ENCODE measurements at regions not wholly inside any gene's neighbourhood (a gene's known extent, or its start where the extent isn't known, plus 50 kb on each side); places are given as distances from the start of the nearest gene placed in this dataset.

- DNase-seq: no peak
Observed at GRCh38 chr6:16982807-16983206, 119.0 kb upstream of the STMND1 start.

DNA sequence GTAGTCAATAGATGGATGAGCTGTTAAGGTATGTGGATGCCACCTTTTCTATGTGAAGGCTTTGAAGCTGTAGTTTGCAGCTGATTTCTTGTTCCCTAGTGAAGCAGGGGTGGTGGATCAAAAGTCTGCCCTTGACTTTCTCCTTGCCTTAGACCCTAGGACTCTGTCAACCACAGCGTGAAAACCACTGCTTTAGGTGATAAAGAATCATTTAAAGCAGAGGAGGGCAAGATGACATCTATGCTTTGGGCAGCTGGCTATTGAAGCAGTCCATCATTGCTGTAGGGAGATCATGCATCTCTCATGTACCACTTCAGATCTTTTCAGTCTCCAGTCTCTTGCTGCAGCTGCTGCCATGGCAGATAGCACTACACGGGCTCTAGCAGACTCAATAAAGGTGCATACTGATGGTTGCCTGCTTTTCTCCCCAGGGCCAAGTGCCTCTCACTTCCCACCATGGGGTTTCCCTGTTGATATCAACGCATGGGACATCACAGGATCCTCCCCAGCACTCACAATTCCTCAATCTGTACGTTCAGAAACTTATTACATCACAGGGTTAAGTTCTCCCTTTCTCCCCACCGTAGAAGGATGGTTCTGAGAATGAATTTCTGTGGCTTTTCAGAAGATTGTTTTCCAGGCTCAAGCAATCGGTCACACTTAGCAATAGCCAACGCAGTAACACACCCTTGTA, 122.0 kb upstream of the STMND1 start:
- in situ Hi-C loops (cut with MboI; ENCODE audit: low pct_unique_long_range_greater_than_20kb, low sequenced_read_pairs): no loop called here
- no peak for DNase-seq

More at GRCh38 chr6:16982807-16983206, 119.0 kb upstream of the STMND1 start:
- in situ Hi-C loops (cut with MboI; ENCODE audit: low pct_unique_long_range_greater_than_20kb, low sequenced_read_pairs): no loop called here

DNA sequence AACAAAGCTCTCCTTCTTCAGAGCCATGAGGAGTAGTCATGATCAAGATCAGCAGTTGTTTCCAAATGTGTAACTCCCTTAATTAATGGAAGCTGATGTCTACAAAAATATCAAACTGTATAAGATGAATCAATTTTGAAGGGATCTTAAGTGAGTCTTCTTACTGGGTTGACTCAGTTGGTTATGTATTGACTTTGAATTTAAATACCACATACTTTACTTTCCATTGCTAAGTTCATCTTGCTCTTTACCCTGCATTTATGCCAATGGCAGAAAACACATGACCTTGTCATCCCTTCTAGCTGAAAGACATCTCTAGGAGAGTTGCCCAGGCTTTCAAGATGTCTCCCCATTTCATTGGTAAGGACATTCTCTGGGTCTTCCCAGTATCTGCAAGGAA, 123.2 kb upstream of the STMND1 start:
- no peak for DNase-seq
- in situ Hi-C loops (cut with MboI; ENCODE audit: low pct_unique_long_range_greater_than_20kb, low sequenced_read_pairs): no loop called here

GRCh38 chr6:16976385-16977183, 125.3 kb upstream of the STMND1 start:
- in situ Hi-C loops (cut with MboI; ENCODE audit: low pct_unique_long_range_greater_than_20kb, low sequenced_read_pairs): no loop called here

GRCh38 chr6:16974704-16975359, 127.0 kb upstream of the STMND1 start:
- in situ Hi-C loops (cut with MboI; ENCODE audit: low pct_unique_long_range_greater_than_20kb, low sequenced_read_pairs): no loop called here
- DNase-seq: no peak

More at GRCh38 chr6:16976385-16977183, 125.3 kb upstream of the STMND1 start:
- DNase-seq: no peak

DNA sequence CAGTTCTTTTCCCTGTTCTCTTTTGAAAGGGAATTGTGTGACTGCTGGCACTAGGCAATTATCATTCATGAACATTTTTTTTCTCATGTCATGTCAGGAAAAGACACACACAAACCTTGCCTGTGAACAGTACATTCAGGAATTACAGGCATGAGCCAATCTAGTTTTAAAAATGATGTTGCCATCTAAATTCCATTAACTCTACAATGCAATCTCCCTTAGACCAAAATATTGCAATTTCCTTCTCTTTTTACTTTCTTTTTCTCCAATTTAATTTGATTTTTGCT, 127.5 kb upstream of the STMND1 start:
- DNase-seq: no peak
- in situ Hi-C loops (cut with MboI; ENCODE audit: low pct_unique_long_range_greater_than_20kb, low sequenced_read_pairs): no loop called here

GRCh38 chr6:16973545-16974386, 128.1 kb upstream of the STMND1 start:
- DNase-seq: no peak
- in situ Hi-C loops (cut with MboI; ENCODE audit: low pct_unique_long_range_greater_than_20kb, low sequenced_read_pairs): no loop called here

- in situ Hi-C loops (cut with MboI; ENCODE audit: low pct_unique_long_range_greater_than_20kb, low sequenced_read_pairs): no loop called here
- no peak for DNase-seq
Observed at GRCh38 chr6:16973051-16973450, 128.8 kb upstream of the STMND1 start.

- DNase-seq: no peak
- in situ Hi-C loops (cut with MboI; ENCODE audit: low pct_unique_long_range_greater_than_20kb, low sequenced_read_pairs): no loop called here
Observed at GRCh38 chr6:16972535-16972934, 129.3 kb upstream of the STMND1 start.

DNA sequence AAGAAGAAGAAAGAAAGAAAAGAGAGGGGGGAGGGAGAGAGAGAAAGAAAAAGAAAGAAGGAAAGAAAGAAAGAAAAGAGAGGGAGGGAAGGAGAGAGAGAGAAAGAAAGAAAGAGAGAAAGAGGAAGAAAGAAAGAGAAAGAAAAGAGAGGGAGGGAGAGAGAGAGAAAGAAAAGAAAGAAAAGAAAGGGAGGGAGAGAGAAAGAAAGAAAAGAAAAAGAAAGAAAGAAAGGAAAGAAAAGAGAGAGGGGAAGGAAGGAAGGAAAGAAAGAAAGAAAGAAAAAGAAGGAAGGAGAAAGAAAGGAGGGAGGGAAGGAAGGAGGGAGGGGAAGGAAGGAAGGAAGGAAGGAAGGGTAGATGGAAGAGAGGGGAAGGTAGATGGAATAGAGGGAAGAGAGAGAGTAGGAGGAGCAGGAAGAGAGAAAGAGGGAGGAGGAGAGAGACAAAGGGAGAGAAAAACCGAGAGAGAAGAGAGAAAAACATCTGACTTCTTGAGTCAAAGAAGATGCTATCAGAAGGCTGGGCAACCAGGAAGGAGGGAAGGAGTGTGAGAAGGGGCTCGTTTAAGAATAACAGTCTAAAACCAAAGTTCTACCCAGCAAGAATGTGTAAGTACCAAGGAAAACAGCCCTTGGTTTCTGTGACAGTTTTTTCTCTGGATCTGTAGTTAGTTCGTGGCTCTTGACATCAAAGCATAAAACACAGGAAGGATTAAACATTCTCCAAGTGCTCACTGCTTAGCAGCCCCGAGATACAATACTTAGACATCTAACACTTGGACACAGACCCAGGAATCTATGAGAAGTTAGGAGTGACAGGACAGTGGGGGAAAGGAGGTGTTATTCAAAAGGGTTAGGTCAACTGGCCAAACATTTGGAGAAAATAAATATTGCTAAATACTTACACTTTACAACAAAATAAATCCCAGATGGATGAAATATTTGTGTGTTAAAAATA, 131.9 kb upstream of the STMND1 start:
- DNase-seq: no peak
- in situ Hi-C loops (cut with MboI; ENCODE audit: low pct_unique_long_range_greater_than_20kb, low sequenced_read_pairs): no loop called here

GRCh38 chr6:16968101-16968500, 133.7 kb upstream of the STMND1 start:
- DNase-seq: no peak
- in situ Hi-C loops (cut with MboI; ENCODE audit: low pct_unique_long_range_greater_than_20kb, low sequenced_read_pairs): no loop called here

- in situ Hi-C loops (cut with MboI; ENCODE audit: low pct_unique_long_range_greater_than_20kb, low sequenced_read_pairs): no loop called here
- no peak for DNase-seq
Observed at GRCh38 chr6:16967470-16967817, 134.4 kb upstream of the STMND1 start.

DNA sequence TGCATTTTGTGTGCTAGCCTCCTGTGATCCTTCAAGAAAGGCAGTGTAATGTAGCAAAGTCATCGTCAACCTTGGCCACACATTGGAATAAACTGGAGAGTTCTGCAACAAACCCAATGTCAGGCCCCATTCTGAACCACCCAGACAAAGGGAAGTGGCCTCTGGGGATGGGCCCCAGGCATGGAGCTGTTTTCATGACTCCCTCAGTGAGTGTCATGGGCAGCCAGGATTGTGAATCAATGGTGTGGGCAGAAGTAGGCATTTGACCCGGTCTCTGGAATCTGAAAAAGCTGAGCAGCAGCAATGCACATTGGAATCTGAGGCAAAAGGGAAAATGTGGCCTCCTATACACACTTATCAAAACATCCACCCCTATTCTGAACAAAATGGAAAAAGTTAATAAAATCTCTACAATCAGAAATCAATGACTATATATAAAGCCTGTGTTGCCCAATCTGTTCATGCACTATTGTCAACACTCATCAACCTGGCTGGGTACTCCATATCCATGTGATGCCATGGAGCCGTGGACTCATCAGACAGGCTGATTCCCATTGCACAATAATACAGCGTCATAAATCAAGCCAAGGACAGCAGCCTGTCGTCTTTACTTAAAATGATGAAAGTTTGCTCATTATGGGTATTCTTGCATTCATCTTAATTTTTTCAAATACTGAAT, 134.9 kb upstream of the STMND1 start:
- in situ Hi-C loops (cut with MboI; ENCODE audit: low pct_unique_long_range_greater_than_20kb, low sequenced_read_pairs): no loop called here
- DNase-seq: no peak

DNA sequence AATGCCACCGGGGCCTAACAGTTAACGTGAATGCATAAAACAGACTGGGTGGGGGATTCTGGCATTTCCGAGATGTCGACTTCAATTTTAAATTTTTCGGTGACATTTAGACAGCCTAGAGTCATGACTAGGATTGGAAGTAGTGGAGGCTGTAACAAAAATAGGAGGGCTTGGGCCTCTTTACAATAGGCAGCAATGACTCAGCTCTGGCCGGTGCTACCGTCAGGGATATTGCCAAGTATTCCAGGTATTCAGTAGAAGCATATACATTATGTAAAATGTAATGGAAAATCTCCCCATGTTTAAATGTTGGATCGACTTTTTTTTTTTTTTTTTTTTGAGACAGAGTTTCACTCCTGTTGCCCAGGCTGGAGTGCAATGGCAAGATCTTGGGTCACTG, 136.2 kb upstream of the STMND1 start:
- in situ Hi-C loops (cut with MboI; ENCODE audit: low pct_unique_long_range_greater_than_20kb, low sequenced_read_pairs): no loop called here
- DNase-seq: no peak

- in situ Hi-C loops (cut with MboI; ENCODE audit: low pct_unique_long_range_greater_than_20kb, low sequenced_read_pairs): no loop called here
- peak; percentile 80 for DNase-seq
Observed at GRCh38 chr6:16964553-16965499, 137.0 kb upstream of the STMND1 start.

- in situ Hi-C loops (cut with MboI; ENCODE audit: low pct_unique_long_range_greater_than_20kb, low sequenced_read_pairs): no loop called here
- no peak for DNase-seq
Observed at GRCh38 chr6:16961577-16961976, 140.3 kb upstream of the STMND1 start.

GRCh38 chr6:16959789-16960188, 142.1 kb upstream of the STMND1 start:
- no peak for DNase-seq
- in situ Hi-C loops (cut with MboI; ENCODE audit: low pct_unique_long_range_greater_than_20kb, low sequenced_read_pairs): no loop called here
